GM19240 (cell line): ENCODE measurements at regions not wholly inside any gene's neighbourhood (a gene's known extent, or its start where the extent isn't known, plus 50 kb on each side); places are given as distances from the start of the nearest gene placed in this dataset.

Experiments
- DNase-seq: peaks from one replicate; pipeline ENCODE4 v3.0.0; 2011; ENCODE audit warnings: low spot score; ENCODE audit not compliant: insufficient read length

- no peak for DNase-seq
Observed at GRCh38 chr18:72187956-72188355, 356.2 kb downstream of the CBLN2 start.

GRCh38 chr18:72181241-72181764, 362.8 kb downstream of the CBLN2 start:
- no peak for DNase-seq

DNA sequence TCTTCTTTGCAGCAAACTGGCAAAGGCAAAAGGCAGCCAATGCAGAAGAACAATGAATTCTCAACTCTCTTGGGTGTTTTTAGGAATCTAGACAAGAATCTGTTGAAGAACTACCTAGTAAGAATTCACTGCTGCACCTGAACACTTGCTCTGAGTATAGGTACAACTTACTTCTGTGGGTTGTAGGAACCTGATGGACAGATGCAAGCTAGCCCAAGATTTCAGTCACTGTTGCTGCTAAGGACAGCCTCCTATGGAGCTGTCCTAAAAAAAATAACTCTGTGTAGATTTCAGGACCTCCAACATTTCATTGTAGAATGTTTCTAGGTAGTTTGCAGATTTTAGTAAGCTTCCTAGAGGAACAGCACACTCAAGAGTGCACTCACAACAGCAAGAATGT, 363.5 kb downstream of the CBLN2 start:
- DNase-seq = no peak

- no peak for DNase-seq
Observed at GRCh38 chr18:72174972-72175649, 369.0 kb downstream of the CBLN2 start.

DNA sequence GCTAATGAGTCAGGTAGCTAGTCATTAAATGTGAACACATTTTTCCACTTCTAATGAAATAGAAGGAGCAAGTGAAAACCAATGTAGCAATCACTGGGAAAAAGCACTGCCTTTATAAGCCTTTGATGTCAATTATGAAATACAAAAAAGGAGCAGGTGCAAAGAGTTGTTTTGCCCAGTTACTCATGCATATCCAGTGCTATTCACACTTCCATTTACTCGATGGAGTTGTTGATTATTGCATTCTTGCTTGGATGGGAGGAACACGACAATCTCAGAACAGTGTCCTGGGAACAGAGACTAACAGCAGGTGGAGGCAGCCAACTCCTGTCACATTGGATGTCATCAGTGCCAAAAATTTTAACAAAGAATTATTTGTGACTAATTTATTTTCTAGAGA, 372.5 kb downstream of the CBLN2 start:
- DNase-seq = no peak

GRCh38 chr18:72161691-72162090, 382.5 kb downstream of the CBLN2 start:
- DNase-seq = no peak

DNA sequence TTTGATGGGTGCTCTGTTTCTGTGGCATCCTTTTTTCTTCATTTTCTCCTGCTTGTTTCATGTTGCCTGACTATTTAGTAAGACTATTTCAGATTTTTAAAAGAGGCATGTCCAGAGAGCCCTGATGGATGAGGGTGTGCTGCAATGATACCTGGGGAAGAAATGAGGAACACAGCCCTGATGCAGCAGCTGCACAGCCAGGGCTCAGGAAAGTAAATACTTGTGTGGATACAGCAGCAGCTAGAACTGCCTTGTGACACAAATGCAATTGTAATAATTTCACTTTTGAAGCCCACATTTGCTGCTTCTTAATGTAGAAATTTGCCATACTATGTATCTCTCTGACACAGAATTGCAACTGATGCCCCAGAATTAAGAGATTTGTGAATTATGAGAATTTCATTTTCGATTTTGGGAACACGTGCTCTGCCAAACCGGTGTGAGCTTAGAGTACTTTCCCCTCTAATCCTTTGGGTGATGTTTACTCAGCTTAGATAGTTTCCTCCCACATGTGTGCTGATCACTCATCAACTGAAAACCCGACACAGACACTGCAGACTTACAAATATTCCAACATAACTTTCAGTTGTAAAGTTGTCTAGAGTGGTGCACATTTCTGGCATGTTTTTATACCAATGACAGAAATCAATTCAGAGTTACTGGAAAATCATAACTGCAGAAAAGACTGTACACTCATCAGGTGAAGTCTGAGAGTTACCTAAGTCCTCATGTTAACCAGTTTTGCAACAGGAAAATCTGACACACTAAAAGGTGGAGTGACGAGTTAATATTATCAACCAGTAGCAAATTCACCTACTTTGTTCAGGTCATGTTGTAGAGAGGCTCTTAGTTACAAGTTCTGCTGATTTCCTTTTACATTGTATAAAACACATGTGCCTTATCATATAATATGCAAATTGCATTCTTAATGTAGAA, 383.4 kb downstream of the CBLN2 start:
- no peak for DNase-seq

- DNase-seq = no peak
Observed at GRCh38 chr18:72155327-72155726, 388.8 kb downstream of the CBLN2 start.

- DNase-seq = no peak
Observed at GRCh38 chr18:72154926-72155325, 389.2 kb downstream of the CBLN2 start.

GRCh38 chr18:72152935-72153334, 391.2 kb downstream of the CBLN2 start:
- DNase-seq = no peak

GRCh38 chr18:72147830-72148229, 396.3 kb downstream of the CBLN2 start:
- DNase-seq = no peak

GRCh38 chr18:72140007-72140406, 404.1 kb downstream of the CBLN2 start:
- DNase-seq = no peak

DNA sequence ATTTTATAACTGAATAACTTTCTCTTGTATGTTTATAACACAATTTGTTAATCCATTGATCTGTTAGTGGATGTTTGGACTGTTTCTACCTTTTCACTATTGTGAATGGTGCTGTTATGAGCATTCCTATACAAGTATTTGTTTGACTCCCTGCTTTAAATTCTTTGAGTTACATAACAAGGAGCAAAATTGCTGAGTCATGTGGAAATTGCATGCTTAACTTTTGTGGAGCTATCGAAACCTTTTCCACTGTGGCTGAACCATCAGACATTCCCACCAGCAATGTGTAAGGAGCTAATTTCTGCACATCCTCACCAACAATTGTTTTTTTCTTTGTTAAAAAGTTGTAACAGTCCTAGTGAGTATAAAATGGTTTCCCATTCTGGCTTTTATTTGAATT, 415.5 kb downstream of the CBLN2 start:
- no peak for DNase-seq

- DNase-seq = no peak
Observed at GRCh38 chr18:72122103-72122502, 422.0 kb downstream of the CBLN2 start.

- no peak for DNase-seq
Observed at GRCh38 chr18:72119082-72119481, 425.1 kb downstream of the CBLN2 start.

GRCh38 chr18:72114801-72115594, 429.1 kb downstream of the CBLN2 start:
- DNase-seq = no peak

GRCh38 chr18:72107647-72108383, 436.3 kb downstream of the CBLN2 start:
- DNase-seq = no peak

- no peak for DNase-seq
Observed at GRCh38 chr18:72104851-72105250, 439.3 kb downstream of the CBLN2 start.

GRCh38 chr18:72102412-72102811, 441.7 kb downstream of the CBLN2 start:
- DNase-seq = no peak

DNA sequence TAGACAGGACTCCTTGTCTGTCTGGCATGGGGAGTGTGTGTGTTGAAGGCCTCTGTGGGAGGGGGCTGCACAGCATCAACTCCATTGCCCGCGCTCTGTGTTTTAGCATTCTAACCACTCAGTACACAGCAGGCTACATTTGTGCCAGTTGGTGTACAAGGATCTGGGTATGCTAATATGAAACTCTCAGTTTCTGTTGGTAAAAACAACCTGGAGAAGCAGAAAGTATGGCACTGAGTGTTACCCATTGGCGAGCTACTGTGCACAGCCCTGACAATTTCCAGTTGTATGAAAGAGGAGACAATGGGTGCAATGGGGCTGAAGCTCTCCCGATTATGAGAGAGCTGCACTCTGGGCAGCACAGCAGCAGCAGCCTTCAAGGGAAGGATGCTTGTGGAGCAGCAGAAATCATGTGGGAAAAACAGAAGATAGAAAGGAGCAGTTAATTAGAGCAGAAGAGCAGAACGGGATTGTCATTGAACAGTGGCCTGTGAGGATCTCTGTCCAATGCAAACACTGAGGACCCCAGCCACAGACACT, 443.6 kb downstream of the CBLN2 start:
- no peak for DNase-seq

GRCh38 chr18:72091369-72091768, 452.8 kb downstream of the CBLN2 start:
- no peak for DNase-seq
